Endothelial cell of umbilical vein (primary cell): ENCODE measurements at regions not wholly inside any gene's neighbourhood (a gene's known extent, or its start where the extent isn't known, plus 50 kb on each side); places are given as distances from the start of the nearest gene placed in this dataset.

Experiments
- BruUV-seq: library from RNA; stranded (reverse); fragments of 400-500 nt; replicated peaks from 2 replicates; lab custom pipeline; 2021; lab: Mats Ljungman, UMichigan
- CTCF ChIA-PET: fragments of 300-600, 350-600 bp; sonication (Branson Sonifier 250); formaldehyde crosslinking; loops from one replicate; lab custom pipeline; 2021; ENCODE audit warnings: antibody characterized with exemption, inconsistent platforms; lab: Charles Lee
- POLR2A ChIA-PET: fragments of 300-600, 350-600 bp; sonication (Branson Sonifier 250); formaldehyde crosslinking; loops from one replicate; lab custom pipeline; 2021; ENCODE audit warnings: antibody characterized with exemption, inconsistent platforms; lab: Charles Lee
- DNase-seq: peaks from one replicate; pipeline ENCODE4 v3.0.0-alpha.2; 2011; ENCODE audit warnings: low read depth, low spot score
- FAIRE-seq: peaks from 2 replicates; lab custom pipeline; 2011; peaks lifted over from hg19 to GRCh38; lab: Jason Lieb, UNC
- H2AFZ ChIP-seq: 2 replicates; pipeline ENCODE4 v1.6.0; 2012; ENCODE audit warnings: low read depth, low read length, control low read depth, inconsistent platforms
- H3K27ac ChIP-seq: 2 replicates; pipeline ENCODE4 v1.5.1; 2011; ENCODE audit warnings: low read depth, mild to moderate bottlenecking, control low read depth, low read length, moderate library complexity; ENCODE audit not compliant: insufficient read depth
- H3K27me3 ChIP-seq, 2 experiments: 2 replicates each; pipeline versions ENCODE4 v1.6.0 to v1.6.1; 2011; ENCODE audit warnings: low read length in 2 of 2, mixed read lengths in 1 of 2; ENCODE audit not compliant: control insufficient read depth in 2 of 2, insufficient read depth in 2 of 2
- H3K36me3 ChIP-seq, 2 experiments: 2 replicates in 1 of 2; 3 replicates in 1 of 2; pipeline ENCODE4 v1.5.1; 2011; ENCODE audit warnings: low read length in 2 of 2, mild to moderate bottlenecking in 1 of 2, moderate library complexity in 1 of 2; ENCODE audit not compliant: control insufficient read depth in 2 of 2, insufficient read depth in 2 of 2; ENCODE audit errors: extremely low read depth in 1 of 2
- H3K4me1 ChIP-seq: 3 replicates; pipeline ENCODE4 v1.5.1; 2011; ENCODE audit warnings: mild to moderate bottlenecking, low read length; ENCODE audit not compliant: control insufficient read depth, insufficient read depth; ENCODE audit errors: extremely low read depth
- H3K4me2 ChIP-seq: 2 replicates; pipeline ENCODE4 v1.6.1; 2011; ENCODE audit warnings: low read length, control low read depth, mixed read lengths; ENCODE audit not compliant: insufficient read depth
- H3K4me3 ChIP-seq, 3 experiments: fragments of 200-600 bp in 1 of 3; sonication (generic), shearing (Covaris generic) in 1 of 3; replicated peaks in 1 of 3; 2 replicates each; pipeline ENCODE4 v1.5.1; 2011 to 2016; ENCODE audit warnings: control low read depth in 3 of 3, low read length in 3 of 3, mild to moderate bottlenecking in 2 of 3, inconsistent platforms in 1 of 3, low read depth in 1 of 3, moderate library complexity in 1 of 3; ENCODE audit not compliant: insufficient read depth in 1 of 3
- H3K79me2 ChIP-seq: 2 replicates; pipeline ENCODE4 v1.6.0; 2012; ENCODE audit warnings: low read length, inconsistent platforms; ENCODE audit not compliant: control insufficient read depth, insufficient read depth
- H3K9ac ChIP-seq: replicated peaks from 2 replicates; pipeline ENCODE3; 2011; ENCODE audit warnings: low read length, control low read depth; ENCODE audit not compliant: insufficient read depth; ENCODE audit errors: extremely low read depth
- H3K9me1 ChIP-seq: replicated peaks from 3 replicates; pipeline ENCODE4 v1.6.0; 2011; ENCODE audit warnings: mild to moderate bottlenecking, low read length; ENCODE audit not compliant: control insufficient read depth, insufficient read depth; ENCODE audit errors: extremely low read depth
- H3K9me3 ChIP-seq: replicated peaks from 2 replicates; pipeline ENCODE4 v1.5.1; 2012; ENCODE audit warnings: low read length, inconsistent platforms; ENCODE audit not compliant: control insufficient read depth, insufficient read depth
- H4K20me1 ChIP-seq: replicated peaks from 2 replicates; pipeline ENCODE3; 2011; ENCODE audit warnings: mild to moderate bottlenecking, low read length; ENCODE audit not compliant: control insufficient read depth, insufficient read depth; ENCODE audit errors: extremely low read depth
- EZH2 ChIP-seq: IDR thresholded peaks from 2 replicates; pipeline ENCODE4 v1.6.1; 2012; ENCODE audit warnings: borderline replicate concordance, low read depth, mild to moderate bottlenecking, moderate library complexity, low read length, inconsistent platforms; ENCODE audit not compliant: severe bottlenecking
- FOS ChIP-seq: IDR thresholded peaks from 2 replicates; pipeline ENCODE4 v1.6.1; 2011; ENCODE audit warnings: mild to moderate bottlenecking, low read length, moderate library complexity, borderline replicate concordance; ENCODE audit not compliant: insufficient read depth
- GATA2 ChIP-seq: IDR thresholded peaks from 2 replicates; pipeline ENCODE4 v1.7.0; 2011; ENCODE audit warnings: low read depth, mild to moderate bottlenecking, moderate library complexity, mixed read lengths, low read length; ENCODE audit not compliant: insufficient read length, insufficient read depth
- JUN ChIP-seq: IDR thresholded peaks from 2 replicates; pipeline ENCODE4 v1.6.1; 2011; ENCODE audit warnings: borderline replicate concordance, low read depth; ENCODE audit not compliant: insufficient read length, insufficient read depth
- MYC ChIP-seq: IDR thresholded peaks from one replicate; pipeline ENCODE4 v1.6.1; 2011; ENCODE audit warnings: mild to moderate bottlenecking, low read depth, low read length
- POLR2A ChIP-seq: IDR thresholded peaks from 2 replicates; pipeline ENCODE4 v1.6.1; 2012; ENCODE audit warnings: low read depth, mild to moderate bottlenecking, control low read depth, low read length
- POLR2AphosphoS5 ChIP-seq: IDR thresholded peaks from 2 replicates; pipeline ENCODE4 v1.6.1; 2012; ENCODE audit warnings: low read depth, mild to moderate bottlenecking, control low read depth, low read length, moderate library complexity; ENCODE audit not compliant: insufficient read depth
- dilution Hi-C: fragments of 300-500 bp; cut with MboI; formaldehyde crosslinking; loops from one replicate; pipeline ENCODE4 v1.15.0; 2019; ENCODE audit warnings: low sequenced_read_pairs; ENCODE audit not compliant: extremely low pct_ligation_motif_present
- intact Hi-C: fragments of 100-400 bp; cut with micrococcal nuclease; formaldehyde crosslinking; loops from one replicate; pipeline ENCODE4 v1.10.0; 2022
- TF ChIP-seq, protein P1 (sequence below): IDR thresholded peaks from 2 replicates; pipeline ENCODE4 v1.6.1; 2011; ENCODE audit not compliant: insufficient read depth, insufficient read length
- TF ChIP-seq, protein P2 (sequence below), 2 donors: IDR thresholded peaks; 1 replicate in 1 of 2; 2 replicates in 1 of 2; pipeline ENCODE4 v1.5.1; 2011; ENCODE audit warnings: low read length in 2 of 2, mild to moderate bottlenecking in 2 of 2, moderate library complexity in 2 of 2, control low read depth in 1 of 2, inconsistent platforms in 1 of 2, low read depth in 1 of 2; ENCODE audit not compliant: insufficient read depth in 1 of 2; ENCODE audit errors: extremely low read depth in 1 of 2

DNA sequence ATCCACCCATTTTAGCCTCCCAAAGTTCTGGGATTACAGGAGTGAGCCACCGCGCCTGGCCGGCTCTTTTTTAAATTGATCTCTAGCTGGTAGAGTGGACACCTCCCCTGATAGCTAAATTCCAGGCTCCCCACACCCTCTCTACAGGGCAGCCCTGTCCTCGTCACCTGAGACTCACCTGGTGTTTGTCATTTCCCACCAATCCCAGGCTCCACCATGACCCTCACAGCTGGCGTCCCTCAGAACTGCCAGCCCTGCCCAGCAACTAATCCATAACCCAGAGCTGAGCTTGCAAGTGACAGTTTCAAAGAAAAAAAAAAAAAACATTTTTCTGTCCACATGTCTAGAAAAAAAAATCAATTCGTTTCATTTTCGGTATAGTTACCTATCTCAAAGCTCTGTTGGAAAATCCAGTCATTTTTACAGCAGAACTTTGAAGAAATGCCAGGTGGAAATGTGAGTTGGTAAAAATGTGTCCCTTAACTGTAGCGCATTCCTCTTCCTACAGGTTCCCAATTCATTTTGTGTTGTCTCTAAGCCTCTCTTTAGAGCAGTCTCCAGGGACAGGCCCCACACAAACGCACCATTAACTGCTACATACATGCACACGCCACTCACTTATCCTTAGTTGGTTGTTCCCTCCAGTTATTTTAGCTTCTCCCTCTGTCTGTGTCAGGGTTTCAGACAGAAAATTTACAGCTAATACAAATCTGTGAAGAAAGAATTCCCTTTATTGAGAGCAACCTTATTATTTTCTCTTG lies 294.7 kb downstream of the FBXO15 start:
- no peak overlapping the region for H3K4me3 ChIP-seq
- H3K9me1 ChIP-seq = no peaks in the 10 kb centered on the region
- CTCF ChIA-PET = no interaction called here
- dilution Hi-C loops (no loop called here), intact Hi-C loops (no loop called here)
- FAIRE-seq (no peak), DNase-seq (no peak)
- no peaks in the 10 kb centered on the region for H3K27me3 ChIP-seq
- no peaks in the 10 kb centered on the region for H4K20me1 ChIP-seq
- POLR2A ChIA-PET = no interaction called here
- TF ChIP-seq JUN (no peak), MYC (no peak), FOS (no peak), EZH2 (no peak), POLR2A (no peak), POLR2AphosphoS5 (no peak), GATA2 (no peak)
- TF ChIP-seq, protein P1, sequence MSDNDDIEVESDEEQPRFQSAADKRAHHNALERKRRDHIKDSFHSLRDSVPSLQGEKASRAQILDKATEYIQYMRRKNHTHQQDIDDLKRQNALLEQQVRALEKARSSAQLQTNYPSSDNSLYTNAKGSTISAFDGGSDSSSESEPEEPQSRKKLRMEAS = no peak
- TF ChIP-seq, protein P2, sequence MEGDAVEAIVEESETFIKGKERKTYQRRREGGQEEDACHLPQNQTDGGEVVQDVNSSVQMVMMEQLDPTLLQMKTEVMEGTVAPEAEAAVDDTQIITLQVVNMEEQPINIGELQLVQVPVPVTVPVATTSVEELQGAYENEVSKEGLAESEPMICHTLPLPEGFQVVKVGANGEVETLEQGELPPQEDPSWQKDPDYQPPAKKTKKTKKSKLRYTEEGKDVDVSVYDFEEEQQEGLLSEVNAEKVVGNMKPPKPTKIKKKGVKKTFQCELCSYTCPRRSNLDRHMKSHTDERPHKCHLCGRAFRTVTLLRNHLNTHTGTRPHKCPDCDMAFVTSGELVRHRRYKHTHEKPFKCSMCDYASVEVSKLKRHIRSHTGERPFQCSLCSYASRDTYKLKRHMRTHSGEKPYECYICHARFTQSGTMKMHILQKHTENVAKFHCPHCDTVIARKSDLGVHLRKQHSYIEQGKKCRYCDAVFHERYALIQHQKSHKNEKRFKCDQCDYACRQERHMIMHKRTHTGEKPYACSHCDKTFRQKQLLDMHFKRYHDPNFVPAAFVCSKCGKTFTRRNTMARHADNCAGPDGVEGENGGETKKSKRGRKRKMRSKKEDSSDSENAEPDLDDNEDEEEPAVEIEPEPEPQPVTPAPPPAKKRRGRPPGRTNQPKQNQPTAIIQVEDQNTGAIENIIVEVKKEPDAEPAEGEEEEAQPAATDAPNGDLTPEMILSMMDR (IDR thresholded peaks at IDR 0.05; ENCODE audit: extremely low read depth in 1 of 2, insufficient read depth in 1 of 2, low read depth in 1 of 2, low read length in 2 of 2) = no peak
- H3K36me3 ChIP-seq = no peaks in the 10 kb centered on the region
- H3K4me2 ChIP-seq = no peak overlapping the region
- H2AFZ ChIP-seq = no peak overlapping the region
- BruUV-seq = no TSS peak
- no peak overlapping the region for H3K9ac ChIP-seq
- peaks cover 7% of the 10 kb centered on the region for H3K9me3 ChIP-seq
- no peak overlapping the region for H3K27ac ChIP-seq
- H3K79me2 ChIP-seq = no peaks in the 10 kb centered on the region
- no peaks in the 10 kb centered on the region for H3K4me1 ChIP-seq
